Testis (tissue), 2 donors: ENCODE measurements at regions not wholly inside any gene's neighbourhood (a gene's known extent, or its start where the extent isn't known, plus 50 kb on each side); places are given as distances from the start of the nearest gene placed in this dataset.

Source experiments
- CTCF ChIP-seq, 3 experiments: fragments of 450-650 bp in 2 of 3; fragments of 200-600 bp in 1 of 3; sonication (generic) in 1 of 3; IDR thresholded peaks; one replicate each; pipeline ENCODE4 v1.5.1; 2016 to 2019; ENCODE audit warnings: antibody characterized with exemption in 3 of 3, mild to moderate bottlenecking in 2 of 3, moderate library complexity in 1 of 3
- POLR2A ChIP-seq: fragments of 450-650 bp; IDR thresholded peaks from one replicate; pipeline ENCODE4 v1.6.1; 2017; ENCODE audit warnings: antibody characterized with exemption, mild to moderate bottlenecking, moderate library complexity

- no peak for TF ChIP-seq CTCF (IDR thresholded peaks at IDR 0.05)
- TF ChIP-seq POLR2A: no peak
Observed at GRCh38 chr2:70011786-70012185, 50.4 kb upstream of the ASPRV1 start.
